Immature natural killer cell (primary cell): ENCODE measurements at regions not wholly inside any gene's neighbourhood (a gene's known extent, or its start where the extent isn't known, plus 50 kb on each side); places are given as distances from the start of the nearest gene placed in this dataset.
"Not testable (repeated sequence)": the region's sequence is repeated elsewhere in the genome, so short reads cannot be mapped to it uniquely, and the experiment has no call there.

Experiments
- DNase-seq, 3 donors: peaks; one replicate each; pipeline ENCODE4 v3.0.0; 2022; ENCODE audit warnings: mixed read lengths in 1 of 3
- H3K27ac Mint-ChIP-seq, 6 donors: one replicate each; pipeline ENCODE4 v1.8.0; 2020; ENCODE audit warnings: mixed read lengths in 6 of 6, mild to moderate bottlenecking in 5 of 6, inconsistent platforms in 4 of 6, moderate library complexity in 3 of 6
- H3K27me3 Mint-ChIP-seq, 3 donors: one replicate each; pipeline ENCODE4 v1.8.0; 2020 to 2021; ENCODE audit warnings: low read depth in 3 of 3, mild to moderate bottlenecking in 3 of 3, mixed read lengths in 3 of 3, moderate library complexity in 3 of 3, inconsistent platforms in 1 of 3
- H3K36me3 Mint-ChIP-seq, 3 donors: one replicate each; pipeline ENCODE4 v1.8.0; 2020; ENCODE audit warnings: mixed read lengths in 3 of 3, inconsistent platforms in 2 of 3, mild to moderate bottlenecking in 2 of 3
- H3K4me1 Mint-ChIP-seq, 2 donors: one replicate each; pipeline ENCODE4 v1.8.0; 2020; ENCODE audit warnings: inconsistent platforms in 2 of 2, mild to moderate bottlenecking in 2 of 2, mixed read lengths in 2 of 2, moderate library complexity in 1 of 2
- H3K4me3 Mint-ChIP-seq, 5 donors: one replicate each; pipeline ENCODE4 v1.8.0; 2020; ENCODE audit warnings: mild to moderate bottlenecking in 5 of 5, mixed read lengths in 5 of 5, inconsistent platforms in 3 of 5, moderate library complexity in 3 of 5
- H3K9me3 Mint-ChIP-seq, 6 donors: one replicate each; pipeline ENCODE4 v1.8.0; 2020; ENCODE audit warnings: mild to moderate bottlenecking in 6 of 6, mixed read lengths in 6 of 6, inconsistent platforms in 4 of 6, moderate library complexity in 3 of 6

- H3K4me3 Mint-ChIP-seq, H3K27ac Mint-ChIP-seq, DNase-seq, H3K36me3 Mint-ChIP-seq, H3K27me3 Mint-ChIP-seq, H3K4me1 Mint-ChIP-seq: not testable (repeated sequence)
- H3K9me3 Mint-ChIP-seq = peaks cover 14 to 39% (median 28%) of the 10 kb centered on the region in 6 donors
Observed at GRCh38 chr4:49226216-49226866, 240.3 kb downstream of the CWH43 start.

GRCh38 chr4:49227941-49228340 is 241.9 kb downstream of the CWH43 start:
- not testable (repeated sequence) for H3K27me3 Mint-ChIP-seq, H3K4me1 Mint-ChIP-seq, H3K27ac Mint-ChIP-seq, DNase-seq, H3K4me3 Mint-ChIP-seq, H3K36me3 Mint-ChIP-seq
- peaks cover 5 to 24% (median 13%) of the 10 kb centered on the region in 6 donors for H3K9me3 Mint-ChIP-seq

GRCh38 chr4:49229243-49229642 is 243.2 kb downstream of the CWH43 start:
- not testable (repeated sequence) for H3K27ac Mint-ChIP-seq, DNase-seq, H3K4me1 Mint-ChIP-seq, H3K4me3 Mint-ChIP-seq, H3K27me3 Mint-ChIP-seq, H3K36me3 Mint-ChIP-seq
- H3K9me3 Mint-ChIP-seq = peaks cover 1 to 19% (median 7%) of the 10 kb centered on the region in 6 donors

GRCh38 chr4:49229713-49230112 is 243.6 kb downstream of the CWH43 start:
- H3K4me3 Mint-ChIP-seq, DNase-seq, H3K4me1 Mint-ChIP-seq, H3K27me3 Mint-ChIP-seq, H3K36me3 Mint-ChIP-seq, H3K27ac Mint-ChIP-seq: not testable (repeated sequence)
- peaks cover 0 to 18% (median 6%) of the 10 kb centered on the region in 6 donors for H3K9me3 Mint-ChIP-seq

GRCh38 chr4:49233346-49233745 is 247.3 kb downstream of the CWH43 start:
- not testable (repeated sequence) for H3K4me3 Mint-ChIP-seq, H3K4me1 Mint-ChIP-seq, H3K27me3 Mint-ChIP-seq, H3K36me3 Mint-ChIP-seq, DNase-seq, H3K27ac Mint-ChIP-seq
- H3K9me3 Mint-ChIP-seq = peaks cover 0 to 21% (median 12%) of the 10 kb centered on the region in 6 donors

- H3K27ac Mint-ChIP-seq, H3K4me3 Mint-ChIP-seq, H3K27me3 Mint-ChIP-seq, H3K4me1 Mint-ChIP-seq, H3K36me3 Mint-ChIP-seq, DNase-seq: not testable (repeated sequence)
- peaks cover 0 to 18% (median 11%) of the 10 kb centered on the region in 6 donors for H3K9me3 Mint-ChIP-seq
Observed at GRCh38 chr4:49233749-49234148, 247.7 kb downstream of the CWH43 start.

GRCh38 chr4:49234382-49234781 is 248.3 kb downstream of the CWH43 start:
- H3K27me3 Mint-ChIP-seq, DNase-seq, H3K4me3 Mint-ChIP-seq, H3K36me3 Mint-ChIP-seq, H3K27ac Mint-ChIP-seq, H3K4me1 Mint-ChIP-seq: not testable (repeated sequence)
- peaks cover 0 to 18% (median 11%) of the 10 kb centered on the region in 6 donors for H3K9me3 Mint-ChIP-seq

- H3K9me3 Mint-ChIP-seq = peaks cover 0 to 20% (median 11%) of the 10 kb centered on the region in 6 donors
- H3K36me3 Mint-ChIP-seq, H3K4me3 Mint-ChIP-seq, H3K4me1 Mint-ChIP-seq, DNase-seq, H3K27ac Mint-ChIP-seq, H3K27me3 Mint-ChIP-seq: not testable (repeated sequence)
Observed at GRCh38 chr4:49235413-49236160, 249.5 kb downstream of the CWH43 start.

- H3K27ac Mint-ChIP-seq, H3K4me3 Mint-ChIP-seq, H3K27me3 Mint-ChIP-seq, H3K36me3 Mint-ChIP-seq, H3K4me1 Mint-ChIP-seq, DNase-seq: not testable (repeated sequence)
- peaks cover 0 to 20% (median 11%) of the 10 kb centered on the region in 6 donors for H3K9me3 Mint-ChIP-seq
Observed at GRCh38 chr4:49236474-49236873, 250.4 kb downstream of the CWH43 start.

GRCh38 chr4:49241295-49241694 is 255.2 kb downstream of the CWH43 start:
- H3K27me3 Mint-ChIP-seq, H3K4me1 Mint-ChIP-seq, DNase-seq, H3K4me3 Mint-ChIP-seq, H3K36me3 Mint-ChIP-seq, H3K27ac Mint-ChIP-seq: not testable (repeated sequence)
- H3K9me3 Mint-ChIP-seq = peaks cover 0 to 23% (median 7%) of the 10 kb centered on the region in 6 donors

- not testable (repeated sequence) for DNase-seq, H3K9me3 Mint-ChIP-seq, H3K4me1 Mint-ChIP-seq, H3K4me3 Mint-ChIP-seq, H3K27ac Mint-ChIP-seq, H3K36me3 Mint-ChIP-seq, H3K27me3 Mint-ChIP-seq
Observed at GRCh38 chr4:49262786-49263185, 276.7 kb downstream of the CWH43 start.

GRCh38 chr4:49270435-49270834 is 284.4 kb downstream of the CWH43 start:
- not testable (repeated sequence) for H3K27me3 Mint-ChIP-seq, DNase-seq, H3K9me3 Mint-ChIP-seq, H3K4me1 Mint-ChIP-seq, H3K27ac Mint-ChIP-seq, H3K36me3 Mint-ChIP-seq, H3K4me3 Mint-ChIP-seq

GRCh38 chr4:49270912-49271311 is 284.8 kb downstream of the CWH43 start:
- H3K27ac Mint-ChIP-seq, H3K4me1 Mint-ChIP-seq, DNase-seq, H3K36me3 Mint-ChIP-seq, H3K27me3 Mint-ChIP-seq, H3K9me3 Mint-ChIP-seq, H3K4me3 Mint-ChIP-seq: not testable (repeated sequence)

- peaks cover 2 to 29% (median 13%) of the 10 kb centered on the region in 6 donors for H3K9me3 Mint-ChIP-seq
- H3K4me1 Mint-ChIP-seq, H3K36me3 Mint-ChIP-seq: not testable (repeated sequence)
Observed at GRCh38 chr4:49285905-49286304, 299.8 kb downstream of the CWH43 start.

More at GRCh38 chr4:49285905-49286304, 299.8 kb downstream of the CWH43 start:
- H3K27ac Mint-ChIP-seq, DNase-seq, H3K4me3 Mint-ChIP-seq, H3K27me3 Mint-ChIP-seq: not testable (repeated sequence)
